ENCODE measurements at regions not wholly inside any gene's neighbourhood (a gene's known extent, or its start where the extent isn't known, plus 50 kb on each side); places are given as distances from the start of the nearest gene placed in this dataset.
"Not testable (repeated sequence)": the region's sequence is repeated elsewhere in the genome, so short reads cannot be mapped to it uniquely, and the experiment has no call there.

DNA sequence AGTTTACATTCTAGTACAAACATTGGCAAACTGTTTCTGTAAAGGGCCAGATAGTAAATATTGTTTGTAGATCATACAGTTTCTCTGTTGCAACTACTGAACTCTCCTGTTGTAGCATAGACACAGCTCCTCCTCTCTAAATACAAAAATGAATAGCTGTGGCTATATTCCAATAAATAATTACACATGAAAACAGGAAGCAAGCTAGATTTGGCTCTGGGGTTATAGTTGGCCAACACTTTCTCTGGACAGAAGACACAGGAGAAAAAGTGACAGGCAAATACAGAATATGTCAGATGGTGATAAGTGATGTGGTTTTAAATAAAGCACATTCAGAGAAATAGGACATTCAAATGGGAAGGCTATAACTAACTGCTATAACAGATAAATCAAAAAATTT lies 957.0 kb downstream of the LTN1 start:
- DNase-seq (ENCODE audit: low read depth in 2 of 2, low spot score in 1 of 2), result not testable (repeated sequence)

DNA sequence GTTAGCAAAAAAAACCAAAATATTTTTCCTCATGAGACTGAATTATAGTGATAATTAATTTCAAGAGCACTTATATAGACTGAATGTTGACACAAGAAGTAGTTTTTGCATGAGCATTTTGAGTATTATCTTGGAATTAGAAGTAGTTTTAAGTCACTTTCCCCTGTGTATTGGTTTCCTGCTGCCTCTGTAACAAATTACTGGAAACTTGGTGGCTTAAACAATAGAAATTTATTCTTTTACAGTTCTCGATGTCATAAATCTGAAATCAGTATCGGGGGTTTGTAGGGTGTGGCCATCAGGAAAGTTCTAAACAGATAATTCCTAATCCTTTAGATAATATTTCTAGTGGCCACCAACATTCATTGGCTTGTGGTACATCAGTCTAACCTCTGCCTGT lies 957.8 kb downstream of the LTN1 start:
- DNase-seq (ENCODE audit: low read depth in 2 of 2, low spot score in 1 of 2), result not testable (repeated sequence)

DNA sequence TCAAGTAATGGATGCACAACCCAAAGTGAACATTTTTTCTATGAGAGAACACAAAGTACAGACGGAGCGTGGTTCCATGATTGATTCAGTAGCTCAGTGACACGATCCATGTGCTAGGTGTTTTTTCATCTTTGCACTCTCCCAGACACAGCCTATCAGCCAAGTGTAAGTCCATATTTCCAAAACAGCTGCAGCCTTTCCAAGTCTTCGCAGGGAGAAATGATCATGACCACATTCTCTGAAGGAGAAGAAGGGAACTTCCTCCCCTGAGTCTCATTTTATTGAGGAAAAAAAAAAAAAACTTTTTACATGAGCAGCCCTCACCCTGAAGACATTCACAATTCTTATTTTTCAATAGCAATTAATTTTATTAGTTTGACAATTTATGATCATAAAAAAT lies 958.3 kb downstream of the LTN1 start:
- DNase-seq (ENCODE audit: low read depth in 2 of 2, low spot score in 1 of 2), result not testable (repeated sequence)

DNA sequence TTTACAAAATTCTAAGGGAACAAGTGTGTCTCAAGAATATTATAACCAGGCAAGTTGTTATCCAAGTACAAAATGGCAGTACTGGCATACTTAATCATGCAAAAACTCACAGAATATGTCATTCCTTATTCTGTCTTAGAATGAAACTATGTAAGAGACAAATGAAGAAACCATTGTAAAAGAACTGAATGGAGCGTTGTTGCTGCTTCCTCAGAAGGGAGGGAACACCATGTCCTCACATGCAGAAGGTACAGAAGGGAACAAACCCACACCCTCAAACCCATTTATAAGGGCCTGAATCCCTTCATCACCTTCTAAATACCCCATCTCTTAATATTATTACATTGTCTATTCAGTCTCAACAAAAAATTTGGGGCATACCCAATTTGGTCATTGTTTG lies 960.0 kb downstream of the LTN1 start:
- not testable (repeated sequence) for DNase-seq (ENCODE audit: low read depth in 2 of 2, low spot score in 1 of 2)

DNA sequence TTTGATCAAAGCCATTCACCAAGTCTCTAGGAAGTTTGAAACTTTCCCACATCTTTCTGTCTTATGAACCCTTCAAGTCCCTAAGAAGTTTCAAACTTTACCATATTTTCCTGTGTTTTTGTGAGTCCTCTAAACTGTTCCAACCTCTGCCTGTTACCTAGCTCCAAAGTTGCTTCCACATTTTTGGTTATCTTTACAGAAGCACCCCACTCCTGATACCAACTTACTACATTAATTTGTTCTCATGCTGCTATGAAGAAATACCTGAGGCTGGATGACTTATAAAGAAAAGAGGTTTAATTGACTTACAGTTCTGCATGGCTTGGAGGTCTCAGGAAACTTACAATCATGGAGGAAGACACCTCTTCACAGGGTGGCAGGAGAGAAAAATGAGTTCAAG lies 961.6 kb downstream of the LTN1 start:
- DNase-seq (ENCODE audit: low read depth in 2 of 2, low spot score in 1 of 2), result not testable (repeated sequence)

DNA sequence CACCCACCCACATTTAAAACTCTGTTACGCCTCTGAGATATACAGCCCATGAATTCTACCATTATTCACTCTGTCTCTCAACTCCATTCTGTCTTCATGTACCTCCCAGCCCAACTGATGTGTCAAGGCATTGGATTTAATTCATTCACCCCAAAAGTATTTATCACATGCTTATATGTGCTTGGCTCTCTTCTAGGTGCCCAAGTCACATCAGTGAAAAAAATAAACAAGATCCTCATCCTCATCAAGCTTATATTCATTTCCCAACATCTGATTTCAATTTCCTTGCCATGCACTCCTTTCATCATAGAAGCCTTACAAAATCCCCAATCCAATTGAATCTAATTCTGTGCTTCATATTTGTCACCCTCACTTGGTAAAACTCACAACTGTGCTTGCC lies 967.6 kb downstream of the LTN1 start:
- no peak for DNase-seq (ENCODE audit: low read depth in 2 of 2, low spot score in 1 of 2)

DNA sequence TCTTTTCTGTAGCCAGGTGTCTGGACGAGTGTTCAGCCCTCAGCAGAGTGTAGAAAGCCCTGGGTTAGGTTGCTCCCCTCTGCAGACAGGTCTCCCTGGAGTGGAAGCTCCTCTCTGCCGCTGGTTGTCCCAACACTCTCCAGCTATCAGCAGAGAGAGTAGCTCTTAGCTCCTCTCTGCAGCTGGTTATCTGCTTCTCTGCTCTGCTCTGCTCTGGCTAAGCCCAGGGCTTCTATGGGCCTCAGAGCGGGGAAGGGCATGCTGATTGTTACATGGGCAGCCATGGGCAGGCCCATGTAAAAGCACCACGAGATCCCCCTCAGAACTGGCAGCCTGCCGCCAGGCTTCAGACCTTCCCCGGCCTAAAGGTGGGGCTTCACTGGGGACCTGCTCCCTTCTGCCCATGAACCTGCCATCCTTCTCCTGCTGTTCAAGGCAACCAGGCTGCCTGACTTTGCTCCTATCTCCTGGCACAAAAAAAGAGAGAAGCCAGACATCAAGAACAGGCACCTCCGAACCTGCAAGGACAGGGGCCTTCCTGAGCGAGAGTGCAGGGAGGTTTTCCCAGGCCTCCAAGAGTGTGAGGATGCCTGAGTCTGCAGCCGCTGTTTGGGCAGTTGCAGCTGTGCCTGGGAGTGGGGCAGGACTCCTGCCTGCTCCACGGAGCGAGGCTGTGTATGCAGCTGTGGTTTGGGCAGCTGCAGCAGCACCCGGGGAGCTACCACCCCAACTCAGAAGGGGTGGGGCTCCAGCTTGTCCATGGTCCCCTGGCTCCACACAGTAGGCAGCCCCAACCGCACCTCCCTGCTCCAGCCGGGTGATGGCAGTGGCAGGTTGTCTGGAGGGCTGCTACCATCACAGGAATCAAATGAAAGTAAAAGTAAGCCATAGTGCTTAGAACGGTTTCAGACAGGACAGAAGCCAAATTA lies 973.7 kb downstream of the LTN1 start:
- no peak for DNase-seq (ENCODE audit: low read depth in 2 of 2, low spot score in 1 of 2)

DNA sequence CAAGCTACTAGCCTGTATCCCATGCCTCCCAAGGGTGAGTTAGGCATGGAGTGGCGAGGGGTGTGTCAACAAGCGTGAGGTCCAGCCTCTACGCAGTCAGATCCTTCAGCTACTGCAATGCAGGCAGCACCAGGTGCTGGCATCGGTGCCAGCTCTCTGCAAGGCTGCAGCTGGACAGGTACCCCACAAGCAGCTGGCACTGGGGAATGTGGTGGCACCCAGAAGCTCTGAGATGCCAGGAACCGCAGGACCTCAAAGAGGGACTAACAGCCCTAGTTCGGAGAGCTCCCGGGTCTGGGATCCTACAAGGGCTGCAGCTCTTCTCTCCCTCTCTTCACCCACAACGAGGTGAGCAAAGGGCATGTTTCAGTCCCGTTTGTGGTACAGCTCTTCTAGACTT lies 974.5 kb downstream of the LTN1 start:
- no peak for DNase-seq (ENCODE audit: low read depth in 2 of 2, low spot score in 1 of 2)

DNA sequence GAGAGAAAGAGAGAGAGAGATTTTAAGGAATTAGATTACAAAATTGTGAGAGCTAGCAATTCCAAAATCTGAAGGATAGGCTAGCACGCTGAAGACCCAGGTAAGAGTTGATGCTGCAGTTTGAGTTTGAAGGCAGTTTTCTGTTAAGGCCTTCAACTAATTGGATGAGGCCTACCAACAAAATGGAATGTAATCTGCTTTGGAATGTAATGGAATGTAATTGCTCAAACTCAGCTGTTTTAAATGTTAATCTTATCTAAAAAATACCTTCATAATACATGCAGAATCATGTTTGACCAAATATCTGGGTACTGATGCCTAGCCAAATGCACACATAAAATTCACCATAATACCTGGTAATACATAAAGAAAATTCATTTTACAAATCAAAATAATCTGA lies 976.1 kb downstream of the LTN1 start:
- DNase-seq (ENCODE audit: low read depth in 2 of 2, low spot score in 1 of 2), result no peak

DNA sequence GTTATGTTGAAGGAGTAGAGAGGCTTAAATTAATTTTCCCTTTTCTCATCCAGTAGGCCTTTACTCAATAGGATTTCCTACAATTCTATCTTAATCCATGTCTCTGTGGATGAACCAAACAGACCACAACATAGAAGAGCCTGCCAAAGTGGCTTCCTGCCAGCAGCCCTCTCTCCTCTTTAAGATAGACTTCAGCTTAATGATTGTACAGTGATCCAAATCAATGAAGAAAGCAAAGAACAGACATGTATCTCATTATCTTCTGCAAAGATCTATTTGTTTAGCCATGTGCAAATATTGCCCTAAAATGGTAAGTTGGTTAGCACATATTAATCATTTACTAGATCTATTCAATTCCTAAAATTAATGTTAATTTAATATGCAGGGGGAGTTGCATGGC lies 979.6 kb downstream of the LTN1 start:
- not testable (repeated sequence) for DNase-seq (ENCODE audit: low read depth in 2 of 2, low spot score in 1 of 2)

DNA sequence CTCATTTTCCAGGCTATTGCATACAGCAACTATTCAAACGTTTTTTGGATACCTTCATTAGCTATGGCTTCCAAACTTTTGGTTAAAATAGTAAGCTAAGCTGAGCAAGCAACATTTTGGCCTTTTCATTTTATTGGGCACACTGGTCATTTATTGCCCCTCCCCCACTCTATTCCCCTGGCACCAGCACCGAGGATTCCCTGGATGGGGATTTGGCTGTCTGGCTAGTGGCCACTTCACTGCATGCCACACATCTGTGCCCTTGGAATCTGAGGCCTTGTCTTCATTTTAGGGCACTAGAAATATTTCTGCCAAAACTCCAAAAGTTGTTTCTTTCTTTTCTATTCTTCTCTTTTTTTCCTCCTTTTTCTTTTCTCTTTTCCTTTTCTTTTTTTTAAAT lies 980.7 kb downstream of the LTN1 start:
- not testable (repeated sequence) for DNase-seq (ENCODE audit: low read depth in 2 of 2, low spot score in 1 of 2)

DNA sequence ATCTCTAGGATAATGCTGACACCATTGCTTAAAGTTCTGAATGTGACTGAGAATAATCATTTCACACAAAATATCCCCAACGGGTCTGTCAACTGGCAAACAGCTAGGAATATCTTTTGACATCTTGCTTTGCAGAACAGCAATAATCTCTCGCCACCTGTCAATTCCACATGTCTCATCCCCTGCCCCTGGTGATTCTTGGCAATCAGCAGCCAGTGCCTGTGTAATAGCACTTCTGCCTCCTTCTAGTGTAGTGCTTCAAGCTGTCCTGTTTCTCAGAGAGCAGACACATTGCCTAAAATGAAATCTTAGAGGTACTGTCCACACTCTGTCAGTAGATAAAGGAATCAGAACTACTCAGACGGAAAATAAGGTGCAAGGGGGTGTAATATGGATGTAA lies 984.4 kb downstream of the LTN1 start:
- not testable (repeated sequence) for DNase-seq (ENCODE audit: low read depth in 2 of 2, low spot score in 1 of 2)

DNA sequence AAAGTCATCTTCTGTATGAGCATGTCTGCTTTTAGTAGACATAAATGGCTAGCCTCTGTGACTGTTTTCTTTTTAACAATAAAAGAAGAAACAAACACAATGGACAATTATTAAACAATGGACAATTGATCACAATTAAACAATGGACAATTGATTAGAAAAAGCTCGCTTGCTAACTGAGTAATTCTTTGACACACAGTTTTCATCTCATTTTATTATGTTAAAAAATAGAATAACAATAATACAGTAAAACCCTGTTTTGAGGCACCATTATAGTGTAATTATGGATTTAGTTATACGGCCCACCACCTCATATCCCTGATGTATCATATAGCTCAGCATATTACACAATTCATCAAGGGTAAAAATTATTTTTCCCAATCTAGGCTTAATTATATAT lies 989.0 kb downstream of the LTN1 start:
- not testable (repeated sequence) for DNase-seq (ENCODE audit: low read depth in 2 of 2, low spot score in 1 of 2)

DNA sequence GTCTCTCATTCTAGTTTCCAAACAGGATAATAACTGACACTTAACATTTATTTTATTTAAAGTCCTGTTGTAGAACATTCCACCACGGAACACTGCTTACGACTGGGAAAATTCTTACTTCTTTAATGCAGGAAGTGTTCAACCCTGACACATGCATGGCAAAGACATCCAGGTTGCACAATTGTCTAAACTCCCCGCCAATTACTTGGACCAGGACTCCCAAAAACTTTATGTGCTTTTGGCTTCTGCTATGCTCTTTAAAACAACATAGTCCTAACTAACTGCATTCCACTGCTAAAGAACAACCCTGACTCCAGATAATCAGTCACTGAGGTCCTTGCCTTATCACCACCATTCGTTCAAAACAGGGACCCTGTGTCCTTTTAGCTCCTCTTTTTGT lies 995.8 kb downstream of the LTN1 start:
- DNase-seq (ENCODE audit: low read depth in 2 of 2, low spot score in 1 of 2), result not testable (repeated sequence)

DNA sequence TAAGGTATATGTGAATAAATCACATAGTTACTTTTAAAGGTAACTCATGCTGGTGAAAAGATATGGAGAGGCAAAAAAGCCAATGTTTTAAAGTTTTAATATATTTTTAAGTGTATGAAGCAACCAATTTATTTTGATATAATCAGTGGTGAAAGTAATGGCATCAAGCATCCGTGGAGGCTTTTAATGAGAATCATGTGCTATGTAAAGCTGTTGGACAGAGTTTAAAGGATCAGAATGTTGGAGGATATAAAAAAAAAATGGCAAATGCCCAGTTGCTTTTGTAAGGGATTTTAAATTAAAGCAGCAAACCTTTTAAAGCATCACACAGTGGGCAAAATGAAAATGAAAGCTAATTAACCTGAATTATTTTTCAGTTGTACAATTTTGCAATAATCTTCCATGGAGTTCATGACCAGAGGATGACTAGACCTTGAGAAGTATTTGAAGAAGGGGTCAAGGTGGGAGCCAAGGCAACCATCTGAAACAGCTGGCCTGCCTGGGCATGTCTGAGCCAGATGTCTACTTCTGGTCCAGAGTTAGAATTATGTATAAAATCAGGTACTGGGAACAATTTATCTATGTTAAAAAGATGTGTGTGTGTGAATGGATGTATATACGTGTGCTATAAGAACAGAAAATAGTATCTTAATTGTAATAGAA lies 1007.9 kb downstream of the LTN1 start:
- not testable (repeated sequence) for DNase-seq (ENCODE audit: low read depth in 2 of 2, low spot score in 1 of 2)

DNA sequence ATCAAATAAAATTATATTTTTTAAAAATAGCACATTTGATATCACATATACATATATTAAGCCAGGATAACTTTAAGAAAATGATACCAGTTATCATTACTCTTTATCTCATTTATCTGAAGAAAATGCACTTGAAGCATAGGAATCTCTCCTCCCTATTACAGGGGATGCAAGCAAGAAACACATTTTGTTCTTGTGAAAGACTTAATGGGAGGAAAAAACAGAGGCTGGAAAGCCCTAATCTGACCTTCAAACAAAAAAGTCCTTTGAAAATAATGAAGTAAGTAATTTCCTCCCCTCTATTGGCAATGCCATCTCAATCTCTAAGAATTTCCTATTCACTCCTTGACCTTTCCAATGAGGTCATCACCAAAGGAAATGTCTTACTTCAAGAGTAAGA lies 1012.6 kb upstream of the ADAMTS5 start:
- DNase-seq (ENCODE audit: low read depth in 2 of 2, low spot score in 1 of 2), result not testable (repeated sequence)

DNA sequence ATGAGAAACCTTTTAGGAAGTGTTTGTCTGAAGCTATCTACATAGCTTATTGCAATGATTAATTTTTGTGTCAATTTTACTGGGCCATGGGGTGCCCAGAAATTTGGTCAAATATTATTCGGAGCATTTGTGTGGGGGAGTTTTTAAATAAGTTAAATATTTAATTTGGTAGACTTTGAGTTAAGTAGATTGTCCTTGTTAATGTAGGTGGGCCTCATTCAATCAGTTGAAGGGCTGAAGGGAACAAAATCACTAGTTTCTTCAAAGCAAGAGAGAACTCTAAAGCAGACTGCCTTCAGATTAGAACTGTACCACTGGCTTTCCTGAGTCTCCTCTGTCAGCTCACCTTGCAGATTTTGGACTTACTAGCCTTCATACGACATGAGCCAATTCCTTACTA lies 1008.6 kb upstream of the ADAMTS5 start:
- no peak for DNase-seq (ENCODE audit: low read depth in 2 of 2, low spot score in 1 of 2)

DNA sequence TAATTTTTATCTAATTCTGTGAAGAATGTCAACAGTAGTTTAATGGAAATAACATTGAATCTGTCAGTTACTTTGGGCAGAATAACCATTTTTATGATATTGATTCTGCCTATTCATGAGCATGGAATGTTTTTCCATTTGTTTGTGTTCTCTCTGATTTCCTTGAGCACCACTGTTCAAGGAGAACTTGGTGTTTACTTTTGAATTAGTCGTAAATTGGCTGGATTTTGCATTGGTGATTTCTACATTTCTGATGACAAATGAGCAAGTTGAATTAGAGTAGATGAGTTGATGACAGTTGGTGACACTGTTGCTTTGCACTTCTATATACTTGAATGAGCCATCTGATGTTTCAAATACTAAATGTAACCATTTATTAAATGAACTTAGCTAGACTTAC lies 1007.3 kb upstream of the ADAMTS5 start:
- not testable (repeated sequence) for DNase-seq (ENCODE audit: low read depth in 2 of 2, low spot score in 1 of 2)

DNA sequence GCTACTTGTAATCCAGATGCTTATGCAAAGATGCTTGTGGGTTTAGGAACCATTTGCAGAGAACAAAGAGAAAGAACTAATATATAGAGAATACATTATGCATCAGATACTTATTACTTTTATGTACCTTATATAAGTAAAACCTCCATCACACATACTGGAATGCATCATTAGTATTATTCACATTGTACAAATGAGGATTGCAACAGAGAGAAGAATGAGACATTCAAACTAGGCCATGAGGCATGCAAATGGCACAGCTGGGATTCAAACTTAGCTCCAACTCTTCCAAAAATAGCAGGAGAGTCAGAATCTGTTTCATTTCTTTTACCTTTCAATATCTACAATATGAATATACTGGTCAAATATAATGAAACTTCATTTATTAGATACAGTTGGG lies 1001.4 kb upstream of the ADAMTS5 start:
- not testable (repeated sequence) for DNase-seq (ENCODE audit: low read depth in 2 of 2, low spot score in 1 of 2)

DNA sequence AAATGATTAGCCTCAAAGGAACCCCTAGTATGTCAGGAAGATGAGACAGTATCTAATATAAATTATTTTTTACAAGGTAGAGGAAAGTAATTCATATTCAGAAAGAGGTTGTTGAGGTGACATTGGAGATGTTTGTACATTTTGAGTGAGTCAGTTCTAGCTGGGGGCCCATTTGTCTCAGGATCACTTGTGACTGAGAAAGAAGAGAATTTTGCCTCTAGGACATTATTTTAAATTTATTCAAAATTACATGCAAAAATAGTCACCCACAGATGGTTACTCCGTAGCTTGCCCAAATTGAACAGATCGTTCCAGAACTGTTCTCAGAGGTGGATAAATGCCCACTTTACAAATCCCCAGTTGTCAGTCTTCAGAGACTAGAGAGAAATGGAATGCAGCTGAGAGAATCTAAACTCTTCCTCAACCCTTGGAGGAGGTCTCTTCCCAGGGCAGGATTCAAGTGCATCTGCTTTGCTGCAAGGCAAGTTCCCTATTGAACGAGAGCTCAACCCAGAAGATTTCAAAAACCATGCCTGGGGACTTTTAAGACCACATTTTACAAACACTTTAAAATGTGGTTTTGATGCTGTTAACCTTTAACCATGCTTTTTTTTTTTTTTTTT lies 987.8 kb upstream of the ADAMTS5 start:
- DNase-seq (ENCODE audit: low read depth in 2 of 2, low spot score in 1 of 2), result no peak

DNA sequence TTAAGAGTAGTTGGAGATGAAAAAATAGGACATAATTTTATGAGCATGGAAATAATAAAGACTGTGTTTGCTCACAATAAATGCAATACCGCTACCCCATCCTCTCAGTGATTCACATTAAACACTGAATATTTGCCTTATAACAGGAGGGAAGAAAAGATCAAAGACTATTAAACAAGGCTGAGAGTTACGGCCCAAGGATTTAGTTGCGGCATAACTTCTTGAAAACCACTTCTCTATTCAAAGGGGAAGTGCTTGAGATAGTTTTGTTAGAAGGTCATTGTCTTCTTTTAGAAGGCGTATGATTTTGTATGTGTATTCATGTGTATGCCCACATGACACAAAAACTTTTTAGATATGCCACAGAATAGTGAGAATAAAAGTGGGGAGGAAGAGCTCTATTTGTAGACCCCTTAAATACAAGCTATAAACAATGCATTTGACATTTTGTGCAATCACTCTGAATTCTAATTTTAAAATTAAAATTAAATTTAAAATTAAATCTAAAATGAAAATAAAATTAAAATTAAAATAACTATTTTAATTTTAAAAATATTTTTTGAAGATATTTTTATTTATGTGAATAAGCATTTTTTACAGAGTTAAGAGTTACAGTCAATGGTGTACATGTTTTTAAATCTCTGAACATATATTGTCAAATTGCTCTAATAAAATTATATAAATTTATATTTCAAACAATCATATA lies 986.6 kb upstream of the ADAMTS5 start:
- no peak for DNase-seq (ENCODE audit: low read depth in 2 of 2, low spot score in 1 of 2)
